ENCODE measurements at regions not wholly inside any gene's neighbourhood (a gene's known extent, or its start where the extent isn't known, plus 50 kb on each side); places are given as distances from the start of the nearest gene placed in this dataset.

- Histone ChIP-seq H2AFZ (ENCODE audit: control insufficient read depth, low read depth, low read length) (no peak overlapping the region), H3K9me3 (replicated peaks; ENCODE audit: control insufficient read depth, insufficient read depth, low read length) (no peaks in the 10 kb centered on the region), H3K4me2 (ENCODE audit: control insufficient read depth, insufficient read depth) (no peak overlapping the region), H3K4me1 (ENCODE audit: control insufficient read depth, insufficient read depth, low read length) (no peaks in the 10 kb centered on the region), H3K9ac (ENCODE audit: control insufficient read depth, insufficient read depth, low read length) (no peak overlapping the region), H3K27me3 (replicated peaks in 1 of 2; ENCODE audit: control insufficient read depth in 2 of 2, insufficient read depth in 2 of 2, low read length in 1 of 2) (no peaks in the 10 kb centered on the region), H4K20me1 (ENCODE audit: control insufficient read depth, insufficient read depth) (no peaks in the 10 kb centered on the region), H3K27ac (ENCODE audit: control insufficient read depth, insufficient read depth) (no peak overlapping the region), H3K4me3 (no peak overlapping the region), H3K36me3 (ENCODE audit: control insufficient read depth in 2 of 2, insufficient read depth in 2 of 2, low read length in 1 of 2) (no peaks in the 10 kb centered on the region), H3K79me2 (ENCODE audit: control insufficient read depth, insufficient read depth, low read length) (no peaks in the 10 kb centered on the region)
- intact Hi-C loops (cut with micrococcal nuclease; ENCODE audit: unreplicated experiment), result no loop called here
- ChIA-PET POLR2A (no interaction called here), RAD21 (ENCODE audit: unreplicated experiment) (no interaction called here), CTCF (no interaction called here), SMC1A (ENCODE audit: uncharacterized antibody, unreplicated experiment) (no interaction called here)
- in situ Hi-C loops (cut with MboI), result no loop called here
- no TSS peak for BruUV-seq (replicated peaks)
- DNase-seq (ENCODE audit: low read depth, low spot score) (no peak), FAIRE-seq (no peak), ATAC-seq (no peak)
- WGBS (ENCODE audit: insufficient coverage, insufficient replicate concordance, low lambda C conversion rate, missing lambda C conversion rate), result 30% methylated on average over 4 of the region's 4 CpGs
- TF ChIP-seq CREM (IDR thresholded peaks at IDR 0.05; ENCODE audit: low read depth) (no peak), IRF4 (IDR thresholded peaks at IDR 0.05; ENCODE audit: low read depth, low read length) (no peak), PBX3 (IDR thresholded peaks at IDR 0.05; ENCODE audit: insufficient replicate concordance, low read depth, low read length) (no peak), CHD4 (IDR thresholded peaks at IDR 0.05) (no peak), ZBTB11 (CRISPR knock-in tag; IDR thresholded peaks at IDR 0.05) (no peak), POLR2AphosphoS5 (IDR thresholded peaks at IDR 0.05; ENCODE audit: low read length) (no peak), YBX1 (IDR thresholded peaks at IDR 0.05) (no peak), KLF5 (IDR thresholded peaks at IDR 0.05; ENCODE audit: partially characterized antibody) (no peak), SMC3 (IDR thresholded peaks at IDR 0.05; ENCODE audit: borderline replicate concordance, low read length) (no peak), NBN (IDR thresholded peaks at IDR 0.05) (no peak), ZNF207 (IDR thresholded peaks at IDR 0.05; ENCODE audit: borderline replicate concordance) (no peak), YY1 (IDR thresholded peaks at IDR 0.05; ENCODE audit: low read depth, low read length) (no peak), POLR2AphosphoS2 (IDR thresholded peaks at IDR 0.05; ENCODE audit: low read depth, low read length) (no peak), NFXL1 (IDR thresholded peaks at IDR 0.05; ENCODE audit: borderline replicate concordance) (no peak), STAT1 (conservative IDR thresholded peaks at IDR 0.05) (no peak), ZNF592 (IDR thresholded peaks at IDR 0.05) (no peak), PAX5 (IDR thresholded peaks at IDR 0.05; ENCODE audit: borderline replicate concordance, low read depth, low read length) (no peak)
Measured at GRCh38 chr2:41482659-41483058, 565.2 kb upstream of the PKDCC start.

Data from GM12878 (cell line).